Tibial artery (tissue), 4 donors: ENCODE measurements at regions not wholly inside any gene's neighbourhood (a gene's known extent, or its start where the extent isn't known, plus 50 kb on each side); places are given as distances from the start of the nearest gene placed in this dataset.

Experiments
- DNase-seq, 2 donors: peaks; one replicate each; pipeline ENCODE4 v3.0.0-alpha.2; 2019
- H3K27ac ChIP-seq, 2 donors: fragments of 200-600 bp; sonication (generic) in 1 of 2; 1 replicate in 1 of 2; 2 replicates in 1 of 2; pipeline ENCODE4 v1.5.1; 2018 to 2019; ENCODE audit warnings: mild to moderate bottlenecking in 1 of 2
- H3K27me3 ChIP-seq, 2 donors: fragments of 200-600 bp; sonication (generic) in 1 of 2; one replicate each; pipeline versions ENCODE4 v1.5.1 to v1.6.0; 2016 to 2019
- H3K36me3 ChIP-seq, 3 donors: fragments of 200-600 bp; sonication (generic) in 2 of 3; one replicate each; pipeline ENCODE4 v1.5.1; 2016 to 2019; ENCODE audit warnings: mild to moderate bottlenecking in 2 of 3
- H3K4me1 ChIP-seq, 4 donors: fragments of 200-600 bp; sonication (generic) in 2 of 4; 1 replicate in 3 of 4; 2 replicates in 1 of 4; pipeline ENCODE4 v1.5.1; 2016 to 2019
- H3K4me3 ChIP-seq, 2 donors: fragments of 200-600 bp; sonication (generic) in 1 of 2; 1 replicate in 1 of 2; 2 replicates in 1 of 2; pipeline ENCODE4 v1.5.1; 2018 to 2019; ENCODE audit warnings: mild to moderate bottlenecking in 2 of 2
- H3K9me3 ChIP-seq, 3 donors: fragments of 200-600 bp; sonication (generic) in 1 of 3; one replicate each; pipeline ENCODE4 v1.5.1; 2016 to 2019
- CTCF ChIP-seq, 2 experiments: fragments of 200-600 bp in 1 of 2; fragments of 450-650 bp in 1 of 2; IDR thresholded peaks; one replicate each; pipeline ENCODE4 v1.5.1; 2017 to 2019; ENCODE audit warnings: antibody characterized with exemption in 2 of 2, mild to moderate bottlenecking in 1 of 2, moderate library complexity in 1 of 2
- intact Hi-C: fragments of 100-400 bp; cut with DNase I; formaldehyde crosslinking; loops from one replicate; pipeline ENCODE4 v1.15.0; 2023; ENCODE audit warnings: low total_unique reads

DNA sequence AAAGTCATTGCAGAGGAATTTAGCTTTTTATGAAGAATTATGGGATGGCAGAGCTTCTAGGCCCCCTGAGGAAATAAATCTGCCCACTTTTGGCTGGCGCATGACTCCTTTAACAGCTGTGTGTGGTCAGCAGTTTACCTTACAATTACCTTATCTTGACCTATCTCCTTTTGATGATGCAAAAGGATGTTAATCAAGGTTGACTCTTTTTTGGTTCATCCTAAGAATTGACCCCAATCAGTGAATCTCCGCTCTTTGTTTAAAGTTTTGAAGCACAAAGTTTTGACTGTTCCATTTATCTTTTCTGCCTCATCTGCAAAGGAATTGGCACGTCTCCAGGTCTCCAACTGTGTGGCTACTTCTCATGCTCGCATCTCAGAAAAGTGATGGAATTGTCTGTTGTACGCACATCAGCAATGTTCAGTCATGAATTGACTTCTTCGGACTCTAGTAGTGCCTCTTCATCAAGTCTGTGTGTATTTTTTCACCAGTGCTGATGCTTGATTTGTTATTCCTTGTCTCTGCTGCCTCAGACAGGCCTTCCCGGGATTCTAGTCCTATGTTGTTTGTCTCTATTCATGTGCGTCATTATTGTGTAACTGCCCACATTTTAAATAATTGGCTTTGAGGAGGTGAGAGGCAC lies 196.2 kb upstream of the CFAP20DC start:
- no peak for TF ChIP-seq CTCF (IDR thresholded peaks at IDR 0.05)
- Histone ChIP-seq H3K9me3 (no peaks in the 10 kb centered on the region), H3K27me3 (no peaks in the 10 kb centered on the region), H3K36me3 (no peaks in the 10 kb centered on the region), H3K4me1 (no peaks in the 10 kb centered on the region), H3K4me3 (no peak overlapping the region), H3K27ac (no peak overlapping the region)
- no peak for DNase-seq
- intact Hi-C loops: no loop called here

- no peak for DNase-seq
- H3K4me1 ChIP-seq: no peaks in the 10 kb centered on the region
- no peak for TF ChIP-seq CTCF (IDR thresholded peaks at IDR 0.05)
- H3K27ac ChIP-seq: no peak overlapping the region
- no peaks in the 10 kb centered on the region for H3K27me3 ChIP-seq
- no peak overlapping the region for H3K4me3 ChIP-seq
- H3K9me3 ChIP-seq: no peaks in the 10 kb centered on the region
- intact Hi-C loops: no loop called here
- H3K36me3 ChIP-seq: no peaks in the 10 kb centered on the region
Observed at GRCh38 chr3:59245300-59245858, 195.6 kb upstream of the CFAP20DC start.

- Histone ChIP-seq H3K9me3 (no peaks in the 10 kb centered on the region), H3K27ac (no peak overlapping the region), H3K36me3 (no peaks in the 10 kb centered on the region), H3K4me1 (no peaks in the 10 kb centered on the region), H3K4me3 (no peak overlapping the region), H3K27me3 (no peaks in the 10 kb centered on the region)
- DNase-seq: no peak
- TF ChIP-seq CTCF (IDR thresholded peaks at IDR 0.05): no peak
- intact Hi-C loops: no loop called here
Observed at GRCh38 chr3:59244343-59244742, 194.5 kb upstream of the CFAP20DC start.

GRCh38 chr3:59243476-59243875 lies 193.7 kb upstream of the CFAP20DC start:
- Histone ChIP-seq H3K27ac (no peak overlapping the region), H3K27me3 (no peaks in the 10 kb centered on the region), H3K4me1 (no peaks in the 10 kb centered on the region), H3K4me3 (no peak overlapping the region), H3K36me3 (no peaks in the 10 kb centered on the region), H3K9me3 (no peaks in the 10 kb centered on the region)
- intact Hi-C loops: no loop called here
- no peak for DNase-seq
- no peak for TF ChIP-seq CTCF (IDR thresholded peaks at IDR 0.05)

GRCh38 chr3:59240666-59241255 lies 190.9 kb upstream of the CFAP20DC start:
- no peaks in the 10 kb centered on the region for H3K9me3 ChIP-seq
- H3K4me3 ChIP-seq: no peak overlapping the region
- no peak for DNase-seq
- no peaks in the 10 kb centered on the region for H3K27me3 ChIP-seq
- intact Hi-C loops: no loop called here
- H3K36me3 ChIP-seq: no peaks in the 10 kb centered on the region
- H3K4me1 ChIP-seq: no peaks in the 10 kb centered on the region
- no peak overlapping the region for H3K27ac ChIP-seq
- no peak for TF ChIP-seq CTCF (IDR thresholded peaks at IDR 0.05)
